Neuronal stem cell (in vitro differentiated cells): ENCODE measurements at regions not wholly inside any gene's neighbourhood (a gene's known extent, or its start where the extent isn't known, plus 50 kb on each side); places are given as distances from the start of the nearest gene placed in this dataset.
"Not testable (repeated sequence)": the region's sequence is repeated elsewhere in the genome, so short reads cannot be mapped to it uniquely, and the experiment has no call there.

ENCODE experiments used
- DNase-seq: peaks from one replicate; pipeline ENCODE4 v3.0.0-alpha.2; 2013; ENCODE audit warnings: low spot score
- H2AFZ ChIP-seq: one replicate; pipeline ENCODE4 v1.6.1; 2013; ENCODE audit warnings: mild to moderate bottlenecking, low read length, inconsistent platforms
- H2AK5ac ChIP-seq: 2 replicates; pipeline ENCODE4 v1.6.1; 2013; ENCODE audit warnings: low read depth, mild to moderate bottlenecking, inconsistent platforms, low read length, moderate library complexity, mixed read lengths
- H2BK120ac ChIP-seq: 2 replicates; pipeline ENCODE4 v1.6.1; 2013; ENCODE audit warnings: low read depth, mild to moderate bottlenecking, inconsistent platforms, low read length, moderate library complexity, mixed read lengths
- H2BK12ac ChIP-seq: one replicate; pipeline ENCODE4 v1.6.1; 2013; ENCODE audit warnings: low read length, inconsistent platforms
- H2BK15ac ChIP-seq: 2 replicates; pipeline ENCODE4 v1.6.1; 2013; ENCODE audit warnings: mild to moderate bottlenecking, low read length, inconsistent platforms, mixed read lengths
- H2BK5ac ChIP-seq: one replicate; pipeline ENCODE4 v1.6.1; 2013; ENCODE audit warnings: inconsistent platforms, mild to moderate bottlenecking, low read length, moderate library complexity
- H3K14ac ChIP-seq: one replicate; pipeline ENCODE4 v1.6.1; 2013; ENCODE audit warnings: low read length, inconsistent platforms
- H3K18ac ChIP-seq: 2 replicates; pipeline ENCODE4 v1.6.1; 2013; ENCODE audit warnings: low read length, inconsistent platforms
- H3K23ac ChIP-seq: 2 replicates; pipeline ENCODE4 v1.6.1; 2013; ENCODE audit warnings: low read depth, mild to moderate bottlenecking, mixed read lengths, low read length, inconsistent platforms; ENCODE audit not compliant: poor library complexity
- H3K27ac ChIP-seq: replicated peaks from 3 replicates; pipeline ENCODE4 v1.5.1; 2013; ENCODE audit warnings: low read length, inconsistent platforms
- H3K27me3 ChIP-seq, 3 experiments: 2 replicates each; pipeline ENCODE4 v1.6.1; 2013; ENCODE audit warnings: low read length in 3 of 3, mild to moderate bottlenecking in 2 of 3, inconsistent platforms in 1 of 3, low read depth in 1 of 3, mixed read lengths in 1 of 3, moderate library complexity in 1 of 3; ENCODE audit not compliant: control insufficient read depth in 3 of 3, insufficient read depth in 3 of 3
- H3K36me3 ChIP-seq, 2 donors: replicated peaks in 1 of 2; 2 replicates each; pipeline ENCODE4 v1.6.1; 2013; ENCODE audit warnings: low read length in 2 of 2; ENCODE audit not compliant: control insufficient read depth in 2 of 2, insufficient read depth in 2 of 2
- H3K4ac ChIP-seq: 2 replicates; pipeline ENCODE4 v1.6.1; 2013; ENCODE audit warnings: inconsistent platforms, mild to moderate bottlenecking, low read length, moderate library complexity
- H3K4me1 ChIP-seq, 2 donors: 1 replicate in 1 of 2; 2 replicates in 1 of 2; pipeline ENCODE4 v1.6.1; 2013; ENCODE audit warnings: low read length in 2 of 2, low read depth in 1 of 2; ENCODE audit not compliant: control insufficient read depth in 2 of 2, insufficient read depth in 1 of 2
- H3K4me2 ChIP-seq: one replicate; pipeline ENCODE4 v1.6.1; 2013; ENCODE audit warnings: mild to moderate bottlenecking, low read length, inconsistent platforms; ENCODE audit not compliant: insufficient read depth, poor library complexity, severe bottlenecking
- H3K4me3 ChIP-seq, 2 donors: 2 replicates each; pipeline ENCODE4 v1.5.1; 2013; ENCODE audit warnings: low read length in 2 of 2, mild to moderate bottlenecking in 2 of 2, inconsistent platforms in 1 of 2, moderate library complexity in 1 of 2
- H3K79me1 ChIP-seq: one replicate; pipeline ENCODE4 v1.6.1; 2013; ENCODE audit warnings: low read depth, mild to moderate bottlenecking, inconsistent platforms, low read length, moderate library complexity
- H3K9ac ChIP-seq: one replicate; pipeline ENCODE4 v1.6.1; 2013; ENCODE audit warnings: mild to moderate bottlenecking, low read depth, low read length, inconsistent platforms; ENCODE audit not compliant: poor library complexity
- H3K9me3 ChIP-seq, 2 donors: replicated peaks in 1 of 2; 2 replicates each; pipeline versions ENCODE3 to v1.6.1; 2013; ENCODE audit warnings: low read length in 2 of 2, mild to moderate bottlenecking in 2 of 2, inconsistent platforms in 1 of 2, low read depth in 1 of 2, mixed read lengths in 1 of 2, moderate library complexity in 1 of 2; ENCODE audit not compliant: control insufficient read depth in 2 of 2, insufficient read depth in 1 of 2
- H4K8ac ChIP-seq: one replicate; pipeline ENCODE4 v1.6.1; 2013; ENCODE audit warnings: low read depth, mild to moderate bottlenecking, inconsistent platforms, low read length, moderate library complexity
- H4K91ac ChIP-seq: one replicate; pipeline ENCODE4 v1.6.1; 2013; ENCODE audit warnings: low read length, low read depth, mild to moderate bottlenecking, inconsistent platforms; ENCODE audit not compliant: poor library complexity
- WGBS, 2 donors: extraction: QIAGEN DNeasy Blood & Tissue Kit; methylation state at CpG; one replicate each; pipeline ENCODE4 v1.1.7; 2013; ENCODE audit warnings: missing lambda C conversion rate in 2 of 2, mixed read lengths in 1 of 2; ENCODE audit not compliant: insufficient read length in 2 of 2, insufficient replicate concordance in 1 of 2; ENCODE audit errors: extremely low coverage in 2 of 2; 5-methylcytosine and 5-hydroxymethylcytosine counted together

DNA sequence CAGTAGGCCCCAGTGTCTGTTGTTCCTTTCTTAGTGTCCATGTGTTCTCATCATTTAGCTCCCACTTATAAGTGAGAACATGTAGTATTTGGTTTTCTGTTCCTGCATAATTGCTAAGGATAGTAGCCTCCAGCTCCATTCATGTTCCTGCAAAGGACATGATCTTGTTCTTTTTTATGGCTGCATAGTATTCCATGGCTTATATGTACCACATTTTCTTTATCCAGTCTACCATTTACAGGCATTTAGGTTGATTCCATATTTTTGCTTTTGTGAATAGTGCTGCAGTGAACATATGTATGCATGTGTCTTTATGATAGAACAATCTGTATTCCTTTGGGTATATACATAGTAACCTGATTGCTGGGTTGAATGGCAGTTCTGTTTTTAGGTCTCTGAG is 134.4 kb upstream of the MON1B start:
- not testable (repeated sequence) for H4K91ac ChIP-seq, H2BK5ac ChIP-seq, H3K4me3 ChIP-seq, H2BK15ac ChIP-seq, H4K8ac ChIP-seq, H2AK5ac ChIP-seq, H3K4me2 ChIP-seq, H3K4ac ChIP-seq, H3K79me1 ChIP-seq, H3K27me3 ChIP-seq, H3K36me3 ChIP-seq, H3K27ac ChIP-seq, H3K18ac ChIP-seq, DNase-seq, H3K14ac ChIP-seq, H3K23ac ChIP-seq, H3K4me1 ChIP-seq, H2BK12ac ChIP-seq, H2AFZ ChIP-seq, H3K9me3 ChIP-seq, H2BK120ac ChIP-seq, H3K9ac ChIP-seq

DNA sequence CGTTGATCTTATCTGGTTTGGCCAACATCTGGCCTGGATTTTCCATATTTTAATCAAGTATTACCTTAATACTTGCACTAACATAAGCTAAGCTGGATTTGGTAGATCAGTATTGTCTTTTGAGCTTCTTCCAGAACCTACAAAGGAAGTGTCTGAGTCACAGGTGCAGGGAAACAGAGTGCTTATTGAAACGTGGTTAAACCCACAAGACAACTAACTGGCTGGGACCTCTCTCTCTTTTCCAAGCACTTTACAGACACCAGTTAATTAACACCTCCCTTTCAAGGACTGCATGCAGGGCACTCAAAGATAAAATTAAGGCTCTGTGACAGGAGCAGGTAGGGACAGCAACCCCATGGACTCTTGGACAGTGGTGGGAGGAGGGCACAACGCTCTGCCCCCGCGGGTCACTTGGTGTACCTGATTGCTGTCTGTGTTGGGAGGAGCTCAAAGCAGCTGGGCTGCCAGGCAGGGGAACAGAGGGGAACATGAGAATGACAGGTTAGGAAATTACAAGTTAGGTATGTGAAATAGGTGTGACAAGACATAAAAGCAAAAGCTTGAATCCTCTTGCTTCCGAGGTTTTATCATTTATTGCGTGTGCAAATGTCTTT is 133.7 kb upstream of the MON1B start:
- H3K27ac ChIP-seq, result no peak overlapping the region
- H4K91ac ChIP-seq, result no peak overlapping the region
- no peak overlapping the region for H2AFZ ChIP-seq
- H3K4me1 ChIP-seq, result no peaks in the 10 kb centered on the region
- no peak for DNase-seq
- no peaks in the 10 kb centered on the region for H3K27me3 ChIP-seq
- H3K9me3 ChIP-seq, result no peaks in the 10 kb centered on the region
- no peaks in the 10 kb centered on the region for H3K36me3 ChIP-seq
- H3K9ac ChIP-seq, result no peak overlapping the region
- no peak overlapping the region for H2BK15ac ChIP-seq
- WGBS, 2 donors, result no CpG with 5 or more reads among the region's 7 CpGs
- H3K4me3 ChIP-seq, result no peak overlapping the region
- H3K18ac ChIP-seq, result no peak overlapping the region
- no peaks in the 10 kb centered on the region for H3K79me1 ChIP-seq
- no peak overlapping the region for H2AK5ac ChIP-seq
- no peak overlapping the region for H2BK12ac ChIP-seq
- no peak overlapping the region for H3K4me2 ChIP-seq
- no peak overlapping the region for H3K14ac ChIP-seq
- no peak overlapping the region for H2BK120ac ChIP-seq
- H3K23ac ChIP-seq, result no peak overlapping the region
- H2BK5ac ChIP-seq, result no peak overlapping the region
- H4K8ac ChIP-seq, result no peak overlapping the region
- H3K4ac ChIP-seq, result no peak overlapping the region

DNA sequence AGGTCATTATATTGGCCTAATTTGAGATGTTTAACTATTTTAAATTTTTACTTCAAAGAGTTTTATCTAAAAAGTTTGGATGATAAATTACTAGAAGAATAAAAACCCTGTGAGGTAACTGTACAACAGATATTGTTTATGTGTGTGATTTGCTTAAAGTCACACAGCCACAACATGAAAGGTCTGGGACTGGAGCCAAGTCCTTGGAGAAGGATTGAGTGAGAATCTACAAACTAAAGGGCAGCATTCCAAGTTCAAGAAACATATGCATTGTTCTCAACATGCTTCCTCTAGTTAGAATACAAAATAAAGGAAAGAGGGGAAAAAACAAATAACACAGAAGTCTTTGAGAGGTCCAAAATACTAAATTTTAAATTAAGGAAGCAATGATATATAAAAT is 131.5 kb upstream of the MON1B start:
- H3K27me3 ChIP-seq, result no peaks in the 10 kb centered on the region
- H3K9me3 ChIP-seq, result no peaks in the 10 kb centered on the region
- no peaks in the 10 kb centered on the region for H3K79me1 ChIP-seq
- H2AK5ac ChIP-seq, result no peak overlapping the region
- no peak overlapping the region for H3K4ac ChIP-seq
- H3K4me3 ChIP-seq, result no peak overlapping the region
- H2BK5ac ChIP-seq, result no peak overlapping the region
- DNase-seq, result no peak
- no peak overlapping the region for H3K4me2 ChIP-seq
- no peak overlapping the region for H2AFZ ChIP-seq
- no peak overlapping the region for H4K91ac ChIP-seq
- H4K8ac ChIP-seq, result no peak overlapping the region
- H3K23ac ChIP-seq, result no peak overlapping the region
- H3K4me1 ChIP-seq, result peaks cover 0 to 12% of the 10 kb centered on the region in 2 donors
- H3K14ac ChIP-seq, result no peak overlapping the region
- no peak overlapping the region for H3K9ac ChIP-seq
- H3K36me3 ChIP-seq, result no peaks in the 10 kb centered on the region
- H2BK15ac ChIP-seq, result no peak overlapping the region
- H3K18ac ChIP-seq, result no peak overlapping the region
- no peak overlapping the region for H2BK120ac ChIP-seq
- H2BK12ac ChIP-seq, result no peak overlapping the region
- no peak overlapping the region for H3K27ac ChIP-seq

DNA sequence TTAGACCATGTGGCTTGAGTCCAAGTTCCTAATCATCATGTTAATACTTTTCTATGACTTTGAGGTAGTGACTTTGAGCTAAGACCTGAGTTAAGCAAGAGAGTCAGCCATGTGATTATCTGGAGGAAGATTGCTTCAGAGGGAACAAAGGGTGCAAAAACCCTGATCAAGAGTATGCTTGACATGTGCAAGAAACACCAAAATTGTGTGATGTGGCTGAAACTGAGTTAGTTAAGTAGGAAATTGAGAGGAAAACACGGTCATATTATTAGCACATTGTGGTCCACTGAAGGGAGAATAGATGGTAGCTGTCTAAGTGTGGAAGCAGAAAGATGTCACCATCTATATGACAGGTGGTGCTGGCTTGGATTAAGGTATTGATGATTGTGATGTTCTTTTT is 130.4 kb upstream of the MON1B start:
- Histone ChIP-seq H2AFZ (no peak overlapping the region), H3K4me3 (no peak overlapping the region), H2BK15ac (no peak overlapping the region), H4K8ac (no peak overlapping the region), H3K18ac (no peak overlapping the region), H3K14ac (no peak overlapping the region), H2BK5ac (no peak overlapping the region), H2AK5ac (no peak overlapping the region), H3K79me1 (no peaks in the 10 kb centered on the region), H3K9ac (no peak overlapping the region), H2BK12ac (no peak overlapping the region), H3K9me3 (no peaks in the 10 kb centered on the region), H2BK120ac (no peak overlapping the region), H3K4me2 (no peak overlapping the region), H4K91ac (no peak overlapping the region), H3K27ac (no peak overlapping the region), H3K27me3 (no peaks in the 10 kb centered on the region), H3K4me1 (peaks cover 0 to 13% of the 10 kb centered on the region in 2 donors), H3K36me3 (no peaks in the 10 kb centered on the region), H3K4ac (no peak overlapping the region), H3K23ac (no peak overlapping the region)
- no CpG with 5 or more reads among the region's 1 CpG for WGBS, 2 donors
- no peak for DNase-seq
